ENCODE measurements at regions not wholly inside any gene's neighbourhood (a gene's known extent, or its start where the extent isn't known, plus 50 kb on each side); places are given as distances from the start of the nearest gene placed in this dataset.

- TF ChIP-seq EZH2 (IDR thresholded peaks at IDR 0.05; ENCODE audit: borderline replicate concordance, control insufficient read depth, low read depth, low read length) (no peak), CTCF (IDR thresholded peaks at IDR 0.05 in 2 of 3, conservative IDR thresholded peaks at IDR 0.05 in 1 of 3; ENCODE audit: control insufficient read depth in 2 of 3, extremely low read depth in 1 of 3, insufficient read depth in 1 of 3, low read depth in 3 of 3, low read length in 3 of 3) (no peak), NR2F1 (conservative IDR thresholded peaks at IDR 0.05) (no peak), POLR2A (IDR thresholded peaks at IDR 0.05; ENCODE audit: low read depth, low read length) (no peak), EP300 (IDR thresholded peaks at IDR 0.05; ENCODE audit: borderline replicate concordance in 1 of 2, control insufficient read depth in 1 of 2, low read depth in 2 of 2, low read length in 2 of 2) (no peak), MLLT1 (IDR thresholded peaks at IDR 0.05) (no peak), POLR2AphosphoS5 (IDR thresholded peaks at IDR 0.05; ENCODE audit: low read length) (no peak), CHD2 (IDR thresholded peaks at IDR 0.05; ENCODE audit: borderline replicate concordance, low read depth, low read length) (no peak), ZNF274 (IDR thresholded peaks at IDR 0.05; ENCODE audit: insufficient read depth, insufficient read length) (no peak), MAX (IDR thresholded peaks at IDR 0.05; ENCODE audit: low read depth, low read length) (no peak), SP1 (IDR thresholded peaks at IDR 0.05; ENCODE audit: low read depth, low read length) (no peak), ELK1 (IDR thresholded peaks at IDR 0.05; ENCODE audit: low read depth, low read length) (no peak), KAT2A (conservative IDR thresholded peaks at IDR 0.05; ENCODE audit: control insufficient read depth, low read depth, low read length) (no peak), TAF1 (IDR thresholded peaks at IDR 0.05; ENCODE audit: borderline replicate concordance, low read depth, low read length) (no peak)
Measured at GRCh38 chr13:68007576-68007975, 777.4 kb upstream of the PCDH9 start.
